Rectal smooth muscle tissue (tissue), 1 donor: ENCODE measurements at regions not wholly inside any gene's neighbourhood (a gene's known extent, or its start where the extent isn't known, plus 50 kb on each side); places are given as distances from the start of the nearest gene placed in this dataset.

Experiments
- H3K27ac ChIP-seq: one replicate; pipeline ENCODE4 v1.7.0; 2013; ENCODE audit warnings: low read depth, low read length, inconsistent platforms
- H3K27me3 ChIP-seq: one replicate; pipeline ENCODE4 v1.7.0; 2013; ENCODE audit warnings: low read length; ENCODE audit not compliant: control insufficient read depth, insufficient read depth
- H3K36me3 ChIP-seq: one replicate; pipeline ENCODE4 v1.7.0; 2013; ENCODE audit warnings: low read length; ENCODE audit not compliant: control insufficient read depth, insufficient read depth
- H3K4me1 ChIP-seq: one replicate; pipeline ENCODE4 v1.7.0; 2013; ENCODE audit warnings: low read length; ENCODE audit not compliant: control insufficient read depth, insufficient read depth
- H3K4me3 ChIP-seq: one replicate; pipeline ENCODE4 v1.7.0; 2013; ENCODE audit warnings: low read length
- H3K9ac ChIP-seq: one replicate; pipeline ENCODE4 v1.7.0; 2013; ENCODE audit warnings: low read length

DNA sequence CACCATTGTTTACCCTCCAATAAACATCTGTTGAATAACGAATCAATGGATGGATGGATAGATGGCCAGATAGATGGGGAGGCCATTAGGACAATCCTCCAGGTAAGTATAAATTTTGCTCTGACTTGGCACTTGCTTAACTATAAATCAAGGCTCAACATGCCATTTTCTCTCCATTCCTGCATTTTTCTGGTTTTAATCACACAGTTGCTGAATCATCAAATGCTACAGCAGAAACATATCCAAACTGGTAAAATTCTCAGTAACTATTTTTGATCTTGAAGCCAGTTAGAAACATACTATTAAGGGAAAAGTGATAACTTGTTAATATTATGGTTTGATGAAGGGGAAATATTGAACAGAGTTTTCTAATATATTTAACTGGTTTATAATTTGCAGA lies 71.5 kb upstream of the MTAP start:
- no peak overlapping the region for H3K4me3 ChIP-seq
- H3K9ac ChIP-seq, result no peak overlapping the region
- no peaks in the 10 kb centered on the region for H3K4me1 ChIP-seq
- no peaks in the 10 kb centered on the region for H3K27me3 ChIP-seq
- H3K27ac ChIP-seq, result no peak overlapping the region
- H3K36me3 ChIP-seq, result no peaks in the 10 kb centered on the region

- Histone ChIP-seq H3K4me3 (no peak overlapping the region), H3K4me1 (no peaks in the 10 kb centered on the region), H3K27me3 (no peaks in the 10 kb centered on the region), H3K27ac (no peak overlapping the region), H3K36me3 (no peaks in the 10 kb centered on the region), H3K9ac (no peak overlapping the region)
These were observed 61.3 kb upstream of the MTAP start for GRCh38 chr9:21741151-21741550.

DNA sequence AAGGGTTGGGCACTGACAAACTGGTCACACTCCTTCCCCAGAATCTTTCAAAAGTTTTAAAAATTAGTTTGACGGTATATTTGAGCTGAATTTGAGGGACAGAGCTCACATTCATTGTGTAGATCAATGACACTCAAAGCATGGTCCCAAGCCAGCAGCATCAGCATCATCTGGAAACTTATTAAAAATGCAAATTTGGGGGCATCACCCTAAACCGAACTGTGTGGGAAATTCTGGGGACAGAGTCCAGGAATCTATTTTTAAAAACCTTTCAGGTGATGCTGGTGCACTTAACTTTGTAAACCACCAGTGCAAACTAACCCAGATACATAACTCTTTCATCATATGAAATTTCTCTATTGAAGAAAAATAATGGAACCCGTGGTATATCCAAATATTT lies 58.1 kb upstream of the MTAP start:
- H3K4me3 ChIP-seq, result no peak overlapping the region
- H3K27me3 ChIP-seq, result no peaks in the 10 kb centered on the region
- no peaks in the 10 kb centered on the region for H3K4me1 ChIP-seq
- no peaks in the 10 kb centered on the region for H3K36me3 ChIP-seq
- no peak overlapping the region for H3K9ac ChIP-seq
- no peak overlapping the region for H3K27ac ChIP-seq

- no peak overlapping the region for H3K27ac ChIP-seq
- H3K27me3 ChIP-seq, result no peaks in the 10 kb centered on the region
- H3K9ac ChIP-seq, result no peak overlapping the region
- no peaks in the 10 kb centered on the region for H3K4me1 ChIP-seq
- no peaks in the 10 kb centered on the region for H3K36me3 ChIP-seq
- no peak overlapping the region for H3K4me3 ChIP-seq
These were observed 57.6 kb upstream of the MTAP start for GRCh38 chr9:21744841-21745240.

GRCh38 chr9:21746550-21746949 lies 55.9 kb upstream of the MTAP start:
- H3K36me3 ChIP-seq, result no peaks in the 10 kb centered on the region
- no peaks in the 10 kb centered on the region for H3K27me3 ChIP-seq
- H3K4me1 ChIP-seq, result no peaks in the 10 kb centered on the region
- no peak overlapping the region for H3K4me3 ChIP-seq
- no peak overlapping the region for H3K27ac ChIP-seq
- no peak overlapping the region for H3K9ac ChIP-seq

DNA sequence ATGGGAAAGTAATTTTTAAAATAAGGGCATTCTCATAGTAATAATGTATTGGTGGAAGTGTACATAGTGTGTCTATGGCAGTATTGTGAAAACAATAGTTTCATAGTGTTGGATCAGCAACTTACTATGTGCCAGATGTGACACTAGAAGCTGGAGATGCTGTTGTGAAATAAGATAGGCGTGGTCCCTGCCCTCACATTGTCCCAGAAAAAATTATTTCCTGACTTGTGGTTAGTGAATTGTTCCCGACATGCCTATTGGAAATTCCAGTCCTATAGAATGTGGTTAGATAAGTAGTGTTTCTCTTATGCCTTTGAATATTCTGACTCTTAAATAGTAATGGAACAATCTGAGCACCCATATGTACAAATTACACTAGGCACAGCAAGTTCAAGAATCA lies 55.3 kb upstream of the MTAP start:
- Histone ChIP-seq H3K36me3 (no peaks in the 10 kb centered on the region), H3K27ac (no peak overlapping the region), H3K4me1 (no peaks in the 10 kb centered on the region), H3K27me3 (no peaks in the 10 kb centered on the region), H3K9ac (no peak overlapping the region), H3K4me3 (no peak overlapping the region)

- Histone ChIP-seq H3K27ac (no peak overlapping the region), H3K27me3 (no peaks in the 10 kb centered on the region)
These were observed 52.3 kb upstream of the MTAP start for GRCh38 chr9:21750021-21750735.

GRCh38 chr9:21751998-21752397 lies 50.4 kb upstream of the MTAP start:
- no peaks in the 10 kb centered on the region for H3K36me3 ChIP-seq

More at GRCh38 chr9:21750021-21750735, 52.3 kb upstream of the MTAP start:
- Histone ChIP-seq H3K9ac (no peak overlapping the region), H3K4me3 (no peak overlapping the region), H3K36me3 (no peaks in the 10 kb centered on the region), H3K4me1 (no peaks in the 10 kb centered on the region)

More at GRCh38 chr9:21751998-21752397, 50.4 kb upstream of the MTAP start:
- Histone ChIP-seq H3K27ac (no peak overlapping the region), H3K9ac (no peak overlapping the region), H3K4me3 (no peak overlapping the region), H3K4me1 (no peaks in the 10 kb centered on the region), H3K27me3 (no peaks in the 10 kb centered on the region)
